ENCODE measurements at regions not wholly inside any gene's neighbourhood (a gene's known extent, or its start where the extent isn't known, plus 50 kb on each side); places are given as distances from the start of the nearest gene placed in this dataset.

GRCh38 chr11:69409812-69410645, 71.4 kb upstream of the LINC01488 start:
- TF ChIP-seq POLR2A (IDR thresholded peaks at IDR 0.05; ENCODE audit: low read depth, low read length) = no peak
- no peak for TF ChIP-seq POLR2AphosphoS5 (IDR thresholded peaks at IDR 0.05; ENCODE audit: low read depth, low read length)
- TF ChIP-seq TAF1 (IDR thresholded peaks at IDR 0.05; ENCODE audit: low read depth, low read length) = no peak
- no peak for TF ChIP-seq SPI1 (IDR thresholded peaks at IDR 0.05; ENCODE audit: low read depth, low read length)
- no peak for TF ChIP-seq PAX5 (IDR thresholded peaks at IDR 0.05; ENCODE audit: insufficient read depth, low read length, severe bottlenecking)

Data from GM12891 (cell line).